ENCODE measurements at regions not wholly inside any gene's neighbourhood (a gene's known extent, or its start where the extent isn't known, plus 50 kb on each side); places are given as distances from the start of the nearest gene placed in this dataset.

DNA sequence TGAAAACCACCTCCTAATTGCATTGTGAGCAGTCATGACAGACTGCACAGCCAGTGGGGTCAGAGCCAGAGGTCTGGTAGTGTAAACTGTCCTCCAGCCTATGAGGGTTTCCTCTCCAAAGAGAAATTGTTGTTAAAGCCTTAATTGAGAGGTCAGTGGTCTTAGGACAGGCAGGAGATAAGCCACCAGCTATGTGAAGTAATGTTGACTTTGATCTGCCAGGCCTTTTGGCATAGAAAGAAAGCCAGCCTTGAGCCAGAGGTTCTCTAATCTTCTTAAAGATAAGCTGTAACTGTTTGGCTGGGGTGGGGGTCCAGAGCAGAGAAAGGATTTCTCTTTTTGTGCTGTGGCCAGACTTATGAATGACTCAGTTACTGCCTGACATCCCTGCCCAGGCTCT, 248.4 kb downstream of the WDR11 start:
- Mint-ChIP-seq H3K36me3 (no peaks in the 10 kb centered on the region), H3K27ac (no peak overlapping the region), H3K27me3 (no peaks in the 10 kb centered on the region), H3K4me3 (no peak overlapping the region), H3K9me3 (no peaks in the 10 kb centered on the region), H3K4me1 (no peaks in the 10 kb centered on the region)
- no peak for DNase-seq
- CTCF ChIA-PET, result no interaction called here

- no peak overlapping the region for H3K4me3 Mint-ChIP-seq
- H3K27ac Mint-ChIP-seq, result no peak overlapping the region
- H3K27me3 Mint-ChIP-seq, result no peaks in the 10 kb centered on the region
- H3K9me3 Mint-ChIP-seq, result no peaks in the 10 kb centered on the region
- H3K4me1 Mint-ChIP-seq, result no peaks in the 10 kb centered on the region
- CTCF ChIA-PET, result no interaction called here
- no peak for DNase-seq
- no peaks in the 10 kb centered on the region for H3K36me3 Mint-ChIP-seq
These were observed 250.4 kb downstream of the WDR11 start for GRCh38 chr10:121101561-121101960.

DNA sequence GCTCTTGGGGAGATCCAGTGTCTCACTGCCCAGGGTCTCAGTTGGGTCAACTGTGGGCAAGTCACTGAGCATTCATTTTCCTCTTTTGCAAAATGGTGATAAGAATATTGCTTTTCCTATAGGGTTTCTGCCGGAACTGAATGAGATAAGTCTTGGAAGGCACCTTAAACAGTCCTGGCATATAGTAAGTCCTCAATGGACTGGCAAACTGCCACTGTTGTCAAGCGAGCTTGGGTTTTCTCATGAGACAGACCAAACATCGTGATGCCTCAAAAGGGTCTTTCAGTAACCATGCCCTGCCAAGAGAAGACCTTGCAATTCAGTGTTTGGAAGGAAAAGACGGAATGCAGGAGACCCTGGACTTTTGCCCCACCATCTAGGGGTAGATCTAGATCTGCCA, 251.5 kb downstream of the WDR11 start:
- Mint-ChIP-seq H3K27me3 (no peaks in the 10 kb centered on the region), H3K4me3 (no peak overlapping the region), H3K9me3 (no peaks in the 10 kb centered on the region), H3K36me3 (no peaks in the 10 kb centered on the region), H3K4me1 (no peaks in the 10 kb centered on the region), H3K27ac (no peak overlapping the region)
- CTCF ChIA-PET, result no interaction called here
- DNase-seq, result no peak

GRCh38 chr10:121104476-121105111, 253.4 kb downstream of the WDR11 start:
- Mint-ChIP-seq H3K4me1 (no peaks in the 10 kb centered on the region), H3K4me3 (no peak overlapping the region)

DNA sequence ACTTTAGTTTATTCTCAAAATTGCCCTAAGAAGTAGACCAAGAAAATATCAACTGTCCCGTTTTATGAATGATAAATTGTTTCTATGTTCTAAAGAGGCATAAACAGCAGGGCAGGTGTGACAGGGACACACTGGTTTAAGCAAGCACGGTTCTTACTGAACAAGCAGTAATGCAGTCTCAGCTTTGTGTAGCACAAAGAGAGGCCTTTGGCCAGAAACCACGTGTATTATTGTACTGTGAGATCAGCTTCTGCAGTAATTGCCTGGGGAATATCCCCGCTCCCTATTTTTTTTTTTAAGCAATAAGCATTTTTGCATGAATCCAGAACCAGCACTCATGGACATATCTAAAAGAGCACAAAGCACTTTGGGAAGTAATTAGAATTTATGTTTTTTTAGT, 255.4 kb downstream of the WDR11 start:
- no peak for DNase-seq
- Mint-ChIP-seq H3K4me1 (no peaks in the 10 kb centered on the region), H3K36me3 (no peaks in the 10 kb centered on the region), H3K4me3 (no peak overlapping the region), H3K27ac (no peak overlapping the region), H3K27me3 (no peaks in the 10 kb centered on the region), H3K9me3 (no peaks in the 10 kb centered on the region)
- CTCF ChIA-PET, result no interaction called here

More at GRCh38 chr10:121104476-121105111, 253.4 kb downstream of the WDR11 start:
- CTCF ChIA-PET, result no interaction called here
- Mint-ChIP-seq H3K27ac (no peak overlapping the region), H3K27me3 (no peaks in the 10 kb centered on the region), H3K36me3 (no peaks in the 10 kb centered on the region), H3K9me3 (no peaks in the 10 kb centered on the region)
- DNase-seq, result no peak

DNA sequence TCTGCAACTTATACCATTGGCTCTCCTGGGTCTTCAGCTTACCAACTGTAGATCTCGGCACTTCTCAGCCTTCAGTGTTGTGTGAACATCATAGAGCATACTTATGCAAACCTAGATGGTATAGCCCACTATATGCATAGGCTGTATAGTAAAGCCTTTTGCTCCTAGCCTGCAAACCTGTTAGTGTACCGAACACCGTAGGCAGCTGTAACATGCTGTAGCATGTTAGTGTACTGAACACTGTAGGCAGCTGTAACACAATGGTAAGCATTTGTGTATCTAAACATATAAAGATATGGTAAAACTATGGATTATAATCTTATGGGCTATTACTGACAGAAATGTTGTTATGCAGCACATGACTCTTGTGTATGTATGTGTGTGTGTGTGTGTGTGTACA, 256.9 kb downstream of the WDR11 start:
- CTCF ChIA-PET, result no interaction called here
- H3K27ac Mint-ChIP-seq, result no peak overlapping the region
- no peaks in the 10 kb centered on the region for H3K4me1 Mint-ChIP-seq
- H3K4me3 Mint-ChIP-seq, result no peak overlapping the region
- no peaks in the 10 kb centered on the region for H3K27me3 Mint-ChIP-seq
- DNase-seq, result no peak
- H3K9me3 Mint-ChIP-seq, result no peaks in the 10 kb centered on the region
- H3K36me3 Mint-ChIP-seq, result no peaks in the 10 kb centered on the region

DNA sequence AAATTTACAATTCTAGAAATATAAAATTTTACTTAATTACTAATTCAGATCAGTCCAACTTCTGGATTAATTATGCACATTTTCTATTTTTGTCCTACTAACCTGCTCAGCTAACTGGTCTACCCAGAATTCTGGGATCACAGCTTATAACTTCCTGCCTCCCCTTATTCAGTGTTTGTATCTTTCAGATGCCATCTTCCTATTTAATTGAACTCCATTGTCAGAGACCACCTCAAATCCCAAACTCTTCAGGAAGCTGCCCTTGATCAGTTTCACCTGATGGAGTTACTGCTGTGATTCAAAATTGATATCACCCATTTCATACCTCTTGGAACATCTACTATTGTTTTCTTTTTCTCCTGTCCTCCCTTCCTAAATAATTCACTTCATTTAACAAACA, 259.2 kb downstream of the WDR11 start:
- Mint-ChIP-seq H3K27me3 (no peaks in the 10 kb centered on the region), H3K4me3 (no peak overlapping the region), H3K4me1 (no peaks in the 10 kb centered on the region), H3K27ac (no peak overlapping the region), H3K9me3 (peaks cover 1% of the 10 kb centered on the region), H3K36me3 (no peaks in the 10 kb centered on the region)
- DNase-seq, result no peak
- CTCF ChIA-PET, result no interaction called here

GRCh38 chr10:121112136-121112535, 261.0 kb downstream of the WDR11 start:
- Mint-ChIP-seq H3K9me3 (peaks cover 1% of the 10 kb centered on the region), H3K27ac (no peak overlapping the region), H3K4me3 (no peak overlapping the region), H3K4me1 (no peaks in the 10 kb centered on the region), H3K36me3 (no peaks in the 10 kb centered on the region), H3K27me3 (no peaks in the 10 kb centered on the region)
- DNase-seq, result no peak
- CTCF ChIA-PET, result no interaction called here

- CTCF ChIA-PET, result no interaction called here
- Mint-ChIP-seq H3K36me3 (no peaks in the 10 kb centered on the region), H3K4me1 (no peaks in the 10 kb centered on the region), H3K27ac (no peak overlapping the region), H3K9me3 (peaks cover 1% of the 10 kb centered on the region), H3K27me3 (no peaks in the 10 kb centered on the region), H3K4me3 (no peak overlapping the region)
- DNase-seq, result no peak
These were observed 261.6 kb downstream of the WDR11 start for GRCh38 chr10:121112579-121113384.

- peaks cover 1% of the 10 kb centered on the region for H3K9me3 Mint-ChIP-seq
- CTCF ChIA-PET, result no interaction called here
- H3K4me3 Mint-ChIP-seq, result no peak overlapping the region
- no peak for DNase-seq
- no peaks in the 10 kb centered on the region for H3K4me1 Mint-ChIP-seq
- H3K27ac Mint-ChIP-seq, result no peak overlapping the region
- no peaks in the 10 kb centered on the region for H3K36me3 Mint-ChIP-seq
- H3K27me3 Mint-ChIP-seq, result no peaks in the 10 kb centered on the region
These were observed 262.2 kb downstream of the WDR11 start for GRCh38 chr10:121113385-121113696.

GRCh38 chr10:121113911-121114310, 262.7 kb downstream of the WDR11 start:
- CTCF ChIA-PET, result no interaction called here
- Mint-ChIP-seq H3K27me3 (no peaks in the 10 kb centered on the region), H3K9me3 (peaks cover 1% of the 10 kb centered on the region), H3K4me3 (no peak overlapping the region), H3K27ac (no peak overlapping the region), H3K4me1 (no peaks in the 10 kb centered on the region), H3K36me3 (no peaks in the 10 kb centered on the region)
- no peak for DNase-seq

DNA sequence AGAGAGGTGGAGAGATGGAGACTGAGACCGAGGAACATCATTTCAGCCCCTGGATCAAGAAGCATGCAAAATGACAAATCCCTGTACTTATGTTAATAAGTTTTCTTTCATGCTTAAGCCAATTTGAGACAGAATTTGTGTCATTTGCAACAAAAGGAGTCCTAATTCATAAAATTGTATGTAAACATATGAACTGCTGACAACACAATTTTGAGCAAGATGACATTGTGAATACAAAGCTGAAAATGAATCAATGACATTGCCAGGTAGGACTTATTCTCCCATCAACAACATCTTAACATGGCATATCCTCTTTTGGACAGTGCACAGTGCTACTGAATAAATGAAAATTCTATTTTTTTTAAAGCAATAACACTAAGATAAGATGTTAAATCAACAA, 264.0 kb downstream of the WDR11 start:
- DNase-seq, result no peak
- Mint-ChIP-seq H3K4me1 (no peaks in the 10 kb centered on the region), H3K4me3 (no peak overlapping the region), H3K9me3 (peaks cover 1% of the 10 kb centered on the region), H3K27ac (no peak overlapping the region), H3K27me3 (no peaks in the 10 kb centered on the region), H3K36me3 (no peaks in the 10 kb centered on the region)
- CTCF ChIA-PET, result no interaction called here

- Mint-ChIP-seq H3K27me3 (no peaks in the 10 kb centered on the region), H3K9me3 (peaks cover 4% of the 10 kb centered on the region), H3K4me1 (no peaks in the 10 kb centered on the region), H3K27ac (no peak overlapping the region), H3K36me3 (no peaks in the 10 kb centered on the region), H3K4me3 (no peak overlapping the region)
- CTCF ChIA-PET, result no interaction called here
- DNase-seq, result no peak
These were observed 270.3 kb downstream of the WDR11 start for GRCh38 chr10:121121462-121121861.

DNA sequence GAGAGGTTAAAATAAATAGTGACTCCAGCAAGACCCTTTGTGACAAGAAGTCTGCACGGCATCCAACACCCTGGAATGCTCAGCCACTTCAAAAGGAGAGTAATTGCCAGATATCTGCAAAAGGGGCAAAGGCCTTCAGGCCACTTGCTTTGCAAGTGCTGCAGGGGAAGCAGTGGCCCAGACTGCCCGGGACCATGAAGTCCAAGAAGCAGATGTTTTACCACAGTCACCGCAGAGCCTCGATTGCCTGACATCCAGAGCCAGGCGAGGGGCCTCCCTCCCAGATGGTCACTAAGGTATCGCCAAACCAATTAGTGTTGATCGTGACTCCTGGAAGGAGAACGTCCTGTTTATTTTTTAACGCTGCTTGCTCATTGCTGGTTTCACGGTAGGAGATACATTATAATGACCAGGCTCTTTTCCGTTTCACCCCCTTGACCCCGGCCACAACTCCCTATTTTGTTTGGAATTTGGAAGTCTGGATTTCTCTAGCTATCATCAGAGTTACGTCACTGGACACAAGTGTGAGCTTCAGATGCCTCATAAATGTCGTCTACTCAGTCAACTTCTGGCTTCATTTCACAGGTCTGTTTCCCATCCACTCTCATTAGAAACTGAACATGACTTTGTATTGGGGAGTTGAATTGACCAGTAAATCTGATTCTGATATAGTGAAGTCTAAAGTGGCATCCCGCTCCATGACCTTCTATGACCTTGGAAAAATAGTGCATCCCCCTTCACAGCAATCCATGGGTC, 276.2 kb downstream of the WDR11 start:
- no peaks in the 10 kb centered on the region for H3K4me1 Mint-ChIP-seq
- CTCF ChIA-PET, result no interaction called here
- H3K4me3 Mint-ChIP-seq, result no peak overlapping the region
- DNase-seq, result no peak
- no peaks in the 10 kb centered on the region for H3K36me3 Mint-ChIP-seq
- H3K9me3 Mint-ChIP-seq, result peaks cover 15% of the 10 kb centered on the region
- H3K27ac Mint-ChIP-seq, result no peak overlapping the region
- H3K27me3 Mint-ChIP-seq, result no peaks in the 10 kb centered on the region

DNA sequence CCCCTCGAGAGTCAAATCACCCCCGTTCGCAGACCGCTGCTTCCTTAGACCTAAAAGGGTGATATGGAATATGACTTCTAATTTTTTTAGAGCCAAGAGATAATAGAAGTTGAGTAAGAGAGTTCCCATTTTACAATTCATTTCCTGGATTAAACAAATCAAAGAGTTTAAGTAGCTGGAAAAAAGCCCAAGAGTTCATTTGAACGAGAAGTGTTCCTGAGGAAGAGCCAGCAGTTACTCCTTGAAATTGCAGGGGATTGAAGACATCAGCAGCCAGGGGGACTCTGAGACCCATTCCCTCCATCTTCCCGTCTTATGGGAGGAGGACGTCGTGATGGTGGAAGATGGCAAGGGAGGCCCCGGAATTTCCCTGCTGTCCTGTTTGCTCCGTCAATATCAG, 277.0 kb downstream of the WDR11 start:
- H3K4me3 Mint-ChIP-seq, result no peak overlapping the region
- H3K36me3 Mint-ChIP-seq, result no peaks in the 10 kb centered on the region
- H3K27me3 Mint-ChIP-seq, result no peaks in the 10 kb centered on the region
- H3K4me1 Mint-ChIP-seq, result no peaks in the 10 kb centered on the region
- H3K9me3 Mint-ChIP-seq, result peaks cover 12% of the 10 kb centered on the region
- CTCF ChIA-PET, result no interaction called here
- no peak overlapping the region for H3K27ac Mint-ChIP-seq
- no peak for DNase-seq

Data from activated naive CD4-positive, alpha-beta T cell treated with anti-CD3 and anti-CD28 coated beads, Interleukin-2, amount 10 ng/mL, durations not matched to agents 7 days and 5 days (primary cell).